GM19455 (cell line): ENCODE measurements at regions not wholly inside any gene's neighbourhood (a gene's known extent, or its start where the extent isn't known, plus 50 kb on each side); places are given as distances from the start of the nearest gene placed in this dataset.

ENCODE experiments used
- ATAC-seq: cut with Tn5 transposase; IDR thresholded peaks from one replicate; pipeline ENCODE4 v1.9.1; 2021; ENCODE audit not compliant: unreplicated experiment

DNA sequence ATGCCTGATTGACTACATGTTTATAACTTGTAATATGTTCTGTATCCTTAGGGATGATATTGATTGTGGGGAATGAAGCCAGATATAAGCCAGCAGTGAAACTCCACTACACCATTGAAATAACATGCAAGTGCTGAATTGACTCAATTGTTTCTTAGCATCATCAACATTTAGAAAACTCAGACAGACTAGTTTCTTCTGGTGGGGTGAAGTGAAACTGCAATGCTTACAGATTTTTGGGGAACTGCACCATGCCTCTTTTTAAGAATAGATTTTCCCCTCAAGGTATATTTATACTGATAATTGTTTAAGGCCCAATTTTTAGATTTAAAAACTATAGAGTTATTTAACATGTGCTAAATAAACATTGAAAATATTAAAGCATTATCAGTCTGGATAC is 1044.6 kb upstream of the EYS start:
- ATAC-seq, result no peak

DNA sequence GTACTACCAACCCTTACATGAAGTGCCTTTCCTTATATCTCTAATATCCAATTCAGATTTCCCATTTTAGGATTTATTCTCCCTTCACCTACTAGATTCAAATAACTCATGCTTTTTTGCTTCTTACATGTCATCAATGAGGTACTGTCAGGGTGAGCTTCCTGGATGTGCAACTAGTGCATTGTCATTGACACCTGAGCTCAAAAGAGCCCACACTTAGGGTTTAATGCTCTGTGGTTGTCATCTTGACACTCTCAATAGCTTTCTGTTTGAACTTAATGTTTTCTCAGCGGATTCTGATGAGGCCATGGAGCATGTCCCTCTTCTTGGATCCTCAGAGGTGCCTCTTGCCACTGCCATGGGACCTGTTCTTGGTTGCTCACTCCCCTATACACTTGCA is 1033.3 kb upstream of the EYS start:
- ATAC-seq, result no peak

DNA sequence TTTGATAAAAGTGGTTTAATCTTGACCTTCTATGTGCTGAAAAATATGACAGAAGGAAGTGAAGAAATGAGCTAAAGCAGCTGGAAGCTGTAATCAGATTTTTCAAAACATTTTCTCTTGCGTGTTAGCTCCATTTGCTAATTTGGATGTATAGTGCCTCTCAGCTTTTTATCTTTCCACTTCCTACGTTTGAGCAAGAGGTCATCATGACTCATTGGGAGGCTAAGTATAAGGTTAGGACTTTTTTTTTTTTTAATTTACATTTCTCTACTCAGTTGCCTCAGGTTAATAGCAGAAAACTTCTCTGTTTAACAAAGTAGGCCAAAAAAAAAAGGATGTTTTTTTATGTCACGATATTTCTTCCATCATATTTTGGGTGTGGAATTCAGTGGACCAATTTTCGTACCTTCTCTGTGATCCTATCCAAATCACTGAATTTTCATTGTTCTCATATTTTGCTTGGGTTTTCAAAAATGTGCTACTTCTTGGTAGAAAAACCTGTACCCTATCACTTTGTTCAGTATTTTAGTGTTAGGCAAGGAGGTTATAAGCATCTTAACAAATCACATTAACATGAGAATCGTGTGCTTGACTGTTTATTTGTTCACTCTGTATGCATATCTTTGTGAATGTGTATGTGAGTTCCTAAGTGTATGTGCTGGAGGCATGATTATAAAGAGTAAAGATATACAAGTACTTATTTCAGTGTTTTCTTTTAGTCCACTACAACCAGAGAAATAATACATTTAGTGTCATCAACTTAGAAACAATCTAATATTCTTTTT is 1028.3 kb upstream of the EYS start:
- no peak for ATAC-seq

DNA sequence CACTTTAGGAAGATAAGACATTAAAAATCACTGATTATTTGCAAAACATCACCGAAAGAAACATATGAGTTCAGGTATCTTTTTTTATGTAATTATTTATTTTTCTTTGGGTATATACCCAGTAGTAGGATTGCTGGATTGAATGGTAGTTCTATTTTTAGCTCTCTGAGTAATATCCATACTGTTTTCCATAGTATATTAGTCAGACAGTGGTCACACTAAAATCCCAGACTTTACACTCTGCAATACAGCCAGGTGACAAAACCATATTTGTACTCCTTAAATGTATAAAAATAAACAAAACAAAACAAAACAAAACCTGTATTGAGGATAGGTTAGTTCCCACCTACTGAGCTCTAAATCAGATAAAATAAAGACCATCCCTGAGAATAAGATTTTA is 1024.3 kb upstream of the EYS start:
- ATAC-seq, result no peak

DNA sequence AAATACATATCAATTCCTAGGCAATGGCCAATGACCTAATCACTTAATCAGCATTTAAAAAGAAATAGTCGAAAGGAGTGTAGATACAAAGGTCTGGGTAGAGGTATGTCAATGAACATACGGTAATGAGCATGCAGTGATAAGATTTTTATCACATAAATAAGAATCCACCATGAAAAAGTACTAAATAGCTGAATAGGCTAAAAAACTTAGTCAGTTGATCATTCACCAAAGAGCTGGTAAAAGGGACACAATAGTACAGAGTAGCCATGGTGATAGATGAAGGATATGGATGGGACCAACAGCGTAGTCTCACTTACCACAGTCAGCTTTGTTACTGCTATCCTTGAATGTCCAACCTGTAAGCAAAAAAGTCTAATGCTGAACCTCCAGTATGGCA is 1018.6 kb upstream of the EYS start:
- no peak for ATAC-seq

DNA sequence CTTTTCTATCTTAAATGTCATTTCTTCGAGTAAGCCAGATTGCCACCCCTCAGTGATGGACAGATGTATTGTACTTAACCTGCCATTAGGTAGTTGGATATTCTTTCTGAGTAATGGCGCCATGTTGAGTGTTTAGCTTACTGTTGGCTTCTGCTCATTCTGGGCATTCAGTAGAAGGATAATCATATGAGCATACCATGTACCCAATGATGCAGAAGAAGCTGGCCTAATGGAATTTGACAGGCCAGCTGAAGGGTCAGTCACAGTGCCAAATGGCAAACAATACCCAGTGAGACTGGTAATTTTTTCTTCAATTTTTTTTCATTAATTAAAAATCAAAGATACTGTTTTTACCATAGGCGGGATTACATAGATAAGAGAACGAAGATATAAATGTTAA is 1010.8 kb upstream of the EYS start:
- ATAC-seq, result no peak

DNA sequence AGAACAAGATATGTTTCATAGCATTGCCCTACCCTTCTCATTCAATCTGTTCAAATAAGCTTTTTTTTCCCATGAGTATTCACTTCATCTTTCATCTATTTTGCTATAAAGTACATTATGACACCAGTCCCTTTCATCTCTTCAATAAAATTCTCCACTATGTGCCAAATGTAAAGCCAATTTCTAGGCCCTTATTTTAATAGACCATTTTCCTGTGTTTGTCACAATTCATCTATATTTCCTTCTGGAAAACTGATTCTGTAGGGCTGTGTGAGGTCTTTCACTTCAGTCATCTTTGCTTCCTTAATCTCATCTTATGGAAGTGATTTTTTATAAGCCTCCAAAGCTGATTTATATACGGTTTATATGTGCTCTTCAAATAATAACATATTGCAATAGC is 992.4 kb upstream of the EYS start:
- no peak for ATAC-seq

DNA sequence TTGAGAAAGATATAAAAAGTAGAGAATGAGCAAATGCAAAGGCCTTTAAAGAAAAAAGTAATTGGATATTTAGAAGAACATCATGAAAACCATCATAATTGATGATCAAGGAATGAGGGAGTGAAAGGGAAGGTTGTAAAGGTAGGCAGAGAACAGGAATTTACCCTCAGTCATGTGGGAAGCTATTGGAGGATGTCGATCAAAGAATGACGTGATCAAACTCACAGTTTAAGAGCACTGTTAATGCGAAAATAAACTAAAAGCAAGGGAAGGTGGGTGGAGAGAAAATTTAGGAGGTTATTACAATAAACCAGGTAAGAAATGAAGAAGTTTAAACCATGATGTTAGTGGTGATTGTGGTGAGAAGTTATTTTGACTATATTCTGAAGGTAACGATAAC is 982.6 kb upstream of the EYS start:
- ATAC-seq, result no peak

DNA sequence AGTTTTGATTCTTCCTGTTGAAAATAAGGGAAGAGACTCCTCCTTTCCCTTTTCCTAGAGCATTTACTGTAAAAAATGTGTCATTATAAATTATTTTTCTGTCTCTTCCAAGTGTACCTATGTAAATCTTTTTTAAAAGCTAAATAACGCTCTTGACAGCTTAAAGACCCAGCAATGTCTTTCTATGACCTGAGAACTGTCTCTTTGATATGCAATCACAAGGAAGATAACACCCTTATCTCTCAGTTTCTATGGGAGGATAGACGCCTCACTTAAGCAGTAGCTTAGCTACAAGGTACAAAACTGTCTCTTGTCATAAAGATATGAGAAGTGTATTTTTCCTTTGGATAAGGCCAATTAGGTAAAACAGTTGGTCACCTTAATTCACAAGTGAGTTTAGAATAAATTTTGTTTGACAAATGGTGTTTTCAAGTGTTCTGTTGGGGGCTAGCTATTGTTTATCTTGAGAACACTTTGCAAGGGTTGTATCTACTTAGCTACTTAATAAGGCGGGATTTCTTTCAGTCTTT is 980.6 kb upstream of the EYS start:
- ATAC-seq, result no peak

DNA sequence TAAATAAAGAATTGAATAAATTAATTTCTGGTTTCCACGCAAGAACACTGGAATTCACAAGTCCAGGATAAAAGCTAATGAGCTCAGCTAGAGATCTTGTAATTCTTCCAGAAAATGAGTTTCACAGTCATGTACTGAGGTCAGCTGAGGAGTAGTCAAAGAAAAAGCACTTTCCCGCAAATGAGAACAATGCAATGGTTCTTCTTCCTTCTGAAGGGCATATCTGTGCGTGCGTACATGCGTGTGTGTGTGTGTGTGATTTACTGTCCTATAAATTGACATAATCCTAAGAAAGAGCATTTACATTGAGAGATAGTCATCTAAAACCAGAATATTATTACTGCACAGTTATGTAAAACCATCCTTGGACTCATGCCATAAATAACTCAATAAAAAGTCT is 968.9 kb upstream of the EYS start:
- ATAC-seq, result no peak

DNA sequence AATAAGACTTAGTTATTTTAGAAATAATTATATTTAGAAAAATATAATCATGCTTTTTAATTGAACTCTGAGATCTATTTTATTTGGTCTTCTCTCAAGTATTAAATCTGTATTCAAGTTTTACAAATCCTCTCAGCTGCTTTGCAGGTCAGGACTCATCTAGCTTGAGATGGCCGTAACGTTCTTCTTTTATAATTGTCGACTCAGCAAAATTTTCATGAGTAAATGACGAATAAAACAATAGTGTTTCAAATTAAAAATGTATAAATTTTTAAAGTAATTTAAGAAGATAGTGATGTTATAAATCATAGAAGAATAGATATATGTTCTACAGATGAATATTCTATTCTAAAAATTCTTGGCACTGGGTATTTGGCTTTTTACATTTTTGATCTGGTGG is 957.1 kb upstream of the EYS start:
- ATAC-seq, result no peak

DNA sequence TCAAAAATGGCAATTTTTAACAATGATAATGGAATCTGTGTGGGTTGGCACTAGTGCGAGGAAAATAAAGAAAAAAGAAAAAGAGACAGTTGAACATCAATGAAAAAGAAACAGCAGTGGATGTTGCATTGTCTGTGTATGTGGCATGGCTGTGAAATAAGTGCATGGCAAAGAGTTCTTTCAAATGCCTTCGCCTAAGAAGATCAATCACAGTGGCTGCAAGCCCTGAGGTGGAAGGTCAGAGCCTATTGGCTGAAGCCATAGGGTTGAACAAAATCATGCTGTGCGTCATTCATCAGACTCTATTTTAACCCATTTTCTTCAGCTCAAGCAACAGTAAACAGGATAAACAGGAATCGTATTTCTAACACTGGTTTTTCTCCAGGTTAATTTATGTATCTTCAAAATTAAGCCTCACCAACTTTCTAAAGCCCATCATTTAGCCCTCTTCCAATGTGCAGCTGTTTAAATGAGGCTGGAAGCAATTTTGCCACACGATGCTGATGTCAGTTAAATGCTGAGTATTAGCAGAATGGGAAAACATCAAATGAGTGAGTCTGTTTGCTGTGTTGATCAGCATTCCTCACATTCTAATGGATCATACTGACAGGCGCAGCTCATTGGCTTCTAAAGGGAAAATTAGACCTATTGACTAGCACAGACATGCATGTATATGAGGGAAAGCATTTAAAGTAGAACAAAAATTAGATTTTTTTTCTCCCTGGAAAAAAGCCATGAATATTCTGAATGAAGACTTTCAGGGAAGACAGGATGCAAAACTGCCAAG is 955.9 kb upstream of the EYS start:
- ATAC-seq, result no peak

DNA sequence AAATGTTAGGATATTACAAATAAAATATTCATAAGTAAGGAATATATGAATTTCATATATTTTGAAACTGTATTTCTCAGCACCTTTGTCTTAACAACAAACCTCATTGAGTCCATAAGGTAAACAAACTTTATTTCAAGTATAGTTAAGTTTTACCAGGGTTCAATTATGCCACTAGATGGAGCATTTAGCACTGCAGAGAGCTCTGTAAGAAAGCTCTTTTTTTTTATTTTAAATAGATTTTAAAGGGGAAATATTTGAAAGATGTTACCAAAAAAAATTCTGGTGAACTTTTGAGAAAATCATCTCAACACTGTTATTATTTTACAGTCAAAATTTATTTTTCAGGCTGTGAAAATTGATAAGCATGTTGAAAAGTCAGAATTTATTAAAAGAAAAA is 955.2 kb upstream of the EYS start:
- no peak for ATAC-seq

DNA sequence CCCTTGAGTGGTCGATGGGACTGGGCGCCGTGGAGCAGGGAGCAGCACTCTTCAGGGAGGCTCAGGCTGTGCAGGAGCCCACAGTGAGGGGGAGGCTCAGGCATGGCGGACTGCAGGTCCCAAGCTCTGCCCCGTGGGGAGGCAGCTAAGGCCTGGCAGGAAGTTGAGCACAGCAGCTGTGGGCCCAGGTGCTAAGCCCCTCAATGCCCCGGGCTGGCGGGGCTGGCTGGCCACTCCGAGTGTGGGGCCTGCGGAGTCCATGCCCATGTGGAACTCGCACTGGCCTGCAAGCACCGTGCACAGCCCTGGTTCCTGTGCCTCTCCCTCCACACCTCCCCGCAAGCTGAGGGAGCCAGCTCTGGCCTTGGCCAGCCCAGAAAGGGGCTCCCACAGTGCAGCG is 948.4 kb upstream of the EYS start:
- no peak for ATAC-seq

DNA sequence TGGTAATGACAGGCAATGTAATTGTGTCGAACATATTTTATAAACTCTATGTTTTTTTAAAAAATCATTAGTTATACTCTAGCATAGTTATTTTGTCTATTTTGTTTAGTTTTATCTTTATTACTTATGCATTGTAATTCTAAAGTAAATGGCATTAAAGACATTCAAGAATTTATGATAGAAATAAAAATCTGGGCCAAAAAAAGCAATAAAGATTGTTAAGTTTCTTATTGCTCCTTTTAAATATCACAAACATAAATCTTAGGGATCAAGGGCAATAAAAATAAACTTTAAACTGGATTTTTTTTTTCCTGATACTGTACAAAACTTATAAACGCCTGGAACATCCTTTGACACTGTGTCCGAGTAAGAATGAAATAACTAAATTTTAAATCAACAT is 931.5 kb upstream of the EYS start:
- ATAC-seq, result no peak

DNA sequence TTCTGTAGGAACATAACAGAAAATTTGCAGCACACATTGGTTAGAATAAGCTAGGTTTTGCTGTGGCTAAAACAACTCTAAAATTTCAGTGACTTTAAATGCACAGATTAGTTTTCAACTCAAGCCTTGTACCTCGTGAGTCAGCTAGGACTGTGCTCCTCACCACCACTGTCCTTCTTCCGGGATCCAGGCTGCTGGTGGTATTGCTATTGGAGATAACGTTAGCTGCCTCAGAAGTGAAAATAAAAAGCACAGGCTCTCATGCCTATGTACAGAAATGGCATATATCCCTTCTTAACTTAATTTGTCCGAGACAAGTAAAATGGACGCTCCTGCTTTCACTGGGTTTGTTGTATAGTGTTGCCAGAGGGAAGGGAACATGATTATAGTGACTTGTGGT is 931.1 kb upstream of the EYS start:
- no peak for ATAC-seq

DNA sequence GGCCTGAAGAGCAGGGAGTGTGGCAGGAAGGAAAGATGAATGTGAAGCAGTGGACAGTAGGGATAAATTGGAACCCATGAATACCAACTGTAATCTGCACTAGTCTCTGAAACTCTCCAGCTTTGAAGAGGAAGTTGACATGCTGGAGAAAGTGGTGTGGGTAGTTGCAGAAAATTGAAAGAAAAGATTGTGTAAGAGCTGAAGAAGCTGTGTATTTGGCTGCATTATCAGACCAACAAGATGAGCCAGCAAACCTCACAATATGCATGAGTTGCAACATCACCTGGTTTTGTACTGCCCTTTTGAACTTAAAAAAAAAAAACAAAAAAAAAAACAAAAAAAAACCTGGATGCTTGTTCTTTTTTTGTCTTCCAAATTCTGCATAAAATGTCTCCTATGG is 921.9 kb upstream of the EYS start:
- no peak for ATAC-seq

DNA sequence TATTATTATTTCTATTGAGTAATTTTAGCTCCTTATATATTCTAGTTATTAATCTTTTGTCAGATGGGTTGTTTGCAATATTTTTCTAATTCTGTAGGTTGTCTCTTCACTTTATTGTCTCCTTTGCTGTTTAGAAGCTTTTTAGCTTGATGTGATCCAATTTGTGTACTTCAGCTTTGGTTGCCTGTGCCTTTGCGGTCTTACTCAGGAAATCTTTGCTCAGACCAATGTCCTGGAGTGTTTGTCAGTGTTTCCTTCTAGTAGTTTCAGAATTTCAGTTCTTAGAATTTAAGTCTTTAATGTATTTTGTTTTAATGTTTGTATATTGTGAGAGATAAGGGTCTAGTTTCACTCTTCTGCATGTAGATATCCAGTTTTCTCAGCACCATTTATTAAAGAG is 916.0 kb upstream of the EYS start:
- ATAC-seq, result no peak

DNA sequence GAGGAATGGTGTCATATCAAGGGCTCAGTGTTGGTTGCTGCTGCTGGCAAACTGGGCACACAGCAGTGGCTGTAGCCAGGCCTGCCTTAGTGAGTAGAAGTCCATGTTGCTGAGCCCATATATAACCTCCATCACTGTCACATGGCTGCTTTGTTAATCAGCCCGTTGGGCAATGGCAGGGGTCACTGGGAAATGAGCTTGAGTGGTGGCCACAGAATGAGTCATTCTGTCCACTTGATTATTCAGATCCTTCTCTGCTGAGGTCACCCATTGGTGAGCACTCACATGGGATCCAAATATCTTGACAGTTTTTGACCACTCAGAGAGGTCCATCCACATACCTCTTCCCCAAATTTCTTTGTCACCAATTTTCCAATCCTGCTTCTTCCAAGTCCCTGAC is 898.9 kb upstream of the EYS start:
- no peak for ATAC-seq

DNA sequence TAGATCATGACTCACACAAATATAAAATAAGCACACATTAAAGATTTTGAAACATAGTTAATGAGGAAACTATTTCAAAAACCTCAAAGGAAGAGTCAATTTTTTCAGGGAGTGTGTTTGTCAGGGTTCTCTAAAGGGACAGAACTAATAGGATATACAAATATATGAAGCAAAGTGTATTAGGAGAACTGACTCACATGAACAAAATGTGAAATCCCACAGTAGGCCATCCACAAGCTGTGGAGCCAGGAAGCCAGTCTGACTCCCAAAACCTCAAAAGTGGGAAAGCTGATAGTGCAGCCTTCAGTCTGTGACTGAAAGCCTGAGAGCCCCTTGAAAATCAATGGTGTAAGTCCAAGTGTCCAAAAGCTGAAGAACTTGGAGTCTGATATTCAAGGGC is 898.0 kb upstream of the EYS start:
- ATAC-seq, result no peak

DNA sequence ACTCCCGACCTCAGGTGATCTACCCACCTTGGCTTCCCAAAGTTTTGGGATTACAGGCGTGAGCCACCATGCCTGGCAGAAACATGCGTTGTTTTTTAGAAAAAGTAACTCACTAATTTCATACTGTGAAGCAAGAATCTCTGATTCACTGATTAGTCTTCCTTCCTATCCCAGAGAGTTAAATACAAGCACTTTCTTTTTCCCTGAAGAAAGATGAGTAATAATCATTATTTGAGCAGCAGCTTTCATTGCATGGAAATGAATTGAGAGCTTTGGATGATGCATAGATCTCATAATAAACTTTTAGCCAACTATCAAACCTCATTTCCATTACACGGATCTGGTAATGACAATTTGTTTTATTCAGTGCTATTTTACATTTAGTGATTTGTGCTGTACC is 892.5 kb upstream of the EYS start:
- ATAC-seq, result no peak

DNA sequence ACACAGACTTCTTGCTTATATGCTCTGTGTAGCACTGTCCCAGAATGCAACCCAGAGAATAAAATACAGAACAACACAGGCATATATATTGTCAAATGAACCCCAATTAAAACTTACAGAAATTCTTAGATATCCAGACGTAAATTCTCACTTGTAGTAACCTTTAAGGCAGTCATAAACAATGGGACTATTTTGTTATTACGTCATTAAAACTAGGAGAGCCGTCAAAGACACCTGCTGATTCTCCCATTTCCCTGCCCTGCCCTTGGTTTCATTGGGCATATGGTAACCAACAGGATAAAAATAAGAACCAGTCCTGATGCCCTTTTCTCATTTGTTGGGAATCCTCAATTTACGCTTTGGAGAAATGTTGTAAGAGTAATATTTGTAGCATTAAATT is 871.3 kb upstream of the EYS start:
- no peak for ATAC-seq

DNA sequence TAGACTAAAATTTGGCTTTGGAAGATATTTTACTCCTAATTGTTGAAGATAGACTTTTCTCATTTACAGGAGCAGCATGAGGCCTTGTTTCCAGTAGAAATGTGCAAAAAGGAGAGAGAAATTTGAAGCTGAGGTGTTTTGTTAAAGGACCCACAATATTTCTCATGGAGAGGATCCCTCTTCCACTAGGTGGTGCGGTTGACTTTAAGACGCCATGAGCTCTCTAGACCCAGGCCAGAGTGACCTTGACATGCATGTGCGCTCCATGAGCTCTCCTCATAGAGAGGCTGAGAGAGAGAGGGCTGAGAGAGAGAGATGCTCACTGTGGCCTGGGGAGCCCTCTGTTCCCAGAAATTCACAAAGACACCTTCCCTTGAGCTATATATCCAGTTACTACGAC is 861.2 kb upstream of the EYS start:
- no peak for ATAC-seq
